ELF-1 (cell line): ENCODE measurements at regions not wholly inside any gene's neighbourhood (a gene's known extent, or its start where the extent isn't known, plus 50 kb on each side); places are given as distances from the start of the nearest gene placed in this dataset.
"Not testable (repeated sequence)": the region's sequence is repeated elsewhere in the genome, so short reads cannot be mapped to it uniquely, and the experiment has no call there.

ENCODE experiments used
- DNase-seq: peaks from one replicate; pipeline ENCODE4 v3.0.0-alpha.2; 2016; ENCODE audit warnings: low read depth, low spot score

DNA sequence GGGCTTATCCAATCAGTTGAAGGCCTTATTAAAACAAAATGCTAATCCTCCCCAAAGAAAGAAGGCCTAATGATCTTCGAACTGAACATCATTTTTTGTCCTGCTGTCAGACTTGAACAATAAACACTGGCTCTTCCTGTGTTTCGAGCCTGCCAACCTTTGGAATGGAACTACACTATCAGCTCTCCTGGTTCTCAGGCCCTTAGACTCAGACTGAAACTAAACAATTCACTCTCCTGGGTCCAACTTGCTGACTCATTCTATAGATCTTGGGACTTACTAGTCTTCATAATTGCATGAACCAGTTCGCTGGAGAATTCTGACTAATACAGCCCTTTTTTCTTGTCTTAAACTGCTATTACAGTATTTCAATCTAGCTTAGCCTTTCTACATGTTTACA, 235.2 kb downstream of the LNPK start:
- DNase-seq, result no peak

DNA sequence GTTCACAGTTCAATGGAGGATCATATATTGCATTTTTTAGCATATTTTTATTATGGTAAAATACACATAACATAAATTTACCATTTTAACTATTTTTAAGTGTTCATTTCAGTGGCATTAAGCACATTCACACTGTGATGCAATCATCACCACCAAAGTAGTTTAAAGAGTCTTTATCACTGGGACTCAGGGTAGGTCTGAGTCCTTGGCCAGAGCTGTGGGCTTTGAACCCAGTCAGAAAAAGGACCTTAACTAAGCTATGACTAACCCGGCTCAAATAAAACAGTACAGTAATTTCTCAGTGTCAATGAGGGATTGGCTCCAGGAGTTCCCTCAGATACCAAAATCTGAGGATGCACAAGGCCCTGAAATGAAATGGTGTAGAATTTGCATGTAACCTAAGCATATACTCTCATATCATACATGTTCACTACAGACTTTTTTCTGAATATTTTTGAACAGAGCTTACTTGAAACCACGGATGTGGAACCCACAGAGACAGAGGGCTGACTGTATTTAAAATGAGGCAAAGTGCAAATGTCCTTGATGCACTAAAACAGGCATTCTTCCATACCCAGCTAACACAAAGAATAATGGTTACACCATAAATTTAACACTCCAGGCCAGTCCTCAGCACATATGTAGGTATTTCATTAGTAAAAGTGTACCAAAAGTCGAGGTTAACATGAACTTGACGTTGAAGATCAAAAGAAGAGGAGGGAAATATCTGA, 246.2 kb downstream of the LNPK start:
- DNase-seq, result no peak

DNA sequence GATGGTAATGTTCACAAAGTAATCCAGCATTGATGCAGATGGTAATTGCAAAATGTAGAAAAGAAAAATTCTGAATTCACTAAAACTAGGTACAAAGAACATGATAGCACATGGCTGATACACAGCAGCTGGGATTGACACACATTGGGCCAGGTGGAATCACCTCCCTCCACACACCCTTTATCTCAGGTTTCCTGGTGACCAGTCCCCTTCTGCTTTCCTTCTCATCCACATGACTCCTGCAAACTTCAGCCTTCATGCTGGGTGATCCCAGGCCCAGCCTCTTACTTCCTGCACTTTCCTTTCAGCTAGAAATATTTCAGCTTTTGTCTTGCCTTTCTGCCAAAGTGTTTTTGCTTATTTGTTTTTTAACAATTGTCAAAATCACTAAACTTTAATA, 246.9 kb downstream of the LNPK start:
- DNase-seq, result no peak

DNA sequence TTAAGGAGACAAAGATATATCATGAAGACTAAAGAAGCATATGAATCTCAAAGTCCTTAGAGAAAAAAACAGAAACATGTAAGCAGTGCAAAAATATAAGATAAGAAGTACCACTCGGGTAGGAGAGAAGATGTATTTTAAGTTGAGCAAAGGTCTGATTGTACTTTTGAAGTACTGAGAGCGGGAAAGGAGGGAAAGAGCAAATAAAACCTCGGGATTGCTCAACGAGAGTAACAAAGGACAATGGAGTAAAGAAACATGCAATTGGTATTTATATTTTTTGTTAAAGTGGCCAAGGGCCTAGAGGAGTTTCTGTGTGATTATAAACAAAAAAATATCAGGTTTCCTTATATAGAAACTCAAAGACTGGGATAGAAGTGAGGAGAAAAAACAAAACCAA, 251.9 kb downstream of the LNPK start:
- DNase-seq, result no peak

DNA sequence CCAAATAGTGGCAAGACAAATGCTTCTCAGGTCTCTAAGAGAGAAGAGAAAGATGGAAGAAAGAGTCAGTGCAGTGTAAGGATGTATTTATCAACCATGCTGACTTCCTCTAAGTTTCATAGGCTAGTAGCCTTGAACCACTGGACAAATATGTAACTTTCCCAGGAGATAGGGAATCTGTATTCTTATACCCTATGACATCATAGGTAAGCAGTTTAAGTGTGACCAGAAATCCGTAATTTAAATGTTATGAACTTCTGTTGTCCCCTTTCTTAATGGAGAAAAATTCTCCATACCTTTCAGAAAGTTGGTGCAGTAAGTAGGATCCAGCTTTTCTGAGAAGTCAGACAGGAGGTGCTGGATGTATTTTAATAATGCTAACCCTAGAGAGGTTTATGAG, 256.2 kb downstream of the LNPK start:
- no peak for DNase-seq

DNA sequence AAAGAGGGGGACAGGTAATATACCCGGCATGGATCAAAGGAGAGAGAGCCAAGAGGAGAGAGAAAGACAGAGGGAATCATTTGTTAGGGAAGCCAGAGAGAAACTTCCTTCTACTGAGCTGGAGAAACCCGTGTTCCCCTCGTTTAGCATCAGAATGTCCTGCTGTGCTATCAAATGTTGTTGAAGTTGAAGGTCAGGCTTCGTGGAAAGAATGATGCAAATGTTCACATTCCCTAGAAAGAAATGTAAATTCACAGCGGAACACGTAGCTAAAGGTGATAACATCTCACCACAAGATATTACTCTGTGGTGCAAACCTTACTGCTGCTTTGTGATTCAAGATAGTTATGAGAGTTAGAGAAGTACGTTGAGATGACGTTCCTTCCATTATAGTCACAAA, 258.1 kb downstream of the LNPK start:
- no peak for DNase-seq

DNA sequence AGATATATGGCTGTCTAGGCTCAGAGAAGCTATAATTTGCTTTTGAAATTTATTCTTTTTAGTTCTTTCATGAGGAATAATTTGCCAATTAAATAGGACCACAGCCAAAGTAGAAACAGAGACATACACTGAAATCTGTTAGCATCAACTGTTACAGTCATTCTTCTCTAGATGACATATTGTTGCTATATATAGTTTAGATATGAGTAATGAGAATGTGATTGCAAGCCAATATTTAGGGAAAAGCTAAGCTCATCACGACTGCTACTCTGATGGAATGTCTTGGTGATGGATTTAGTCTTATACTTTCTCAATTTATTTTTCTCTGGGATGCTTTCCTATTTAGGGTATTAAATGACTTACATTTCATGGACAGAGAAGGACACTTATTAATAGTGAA, 259.1 kb downstream of the LNPK start:
- no peak for DNase-seq

DNA sequence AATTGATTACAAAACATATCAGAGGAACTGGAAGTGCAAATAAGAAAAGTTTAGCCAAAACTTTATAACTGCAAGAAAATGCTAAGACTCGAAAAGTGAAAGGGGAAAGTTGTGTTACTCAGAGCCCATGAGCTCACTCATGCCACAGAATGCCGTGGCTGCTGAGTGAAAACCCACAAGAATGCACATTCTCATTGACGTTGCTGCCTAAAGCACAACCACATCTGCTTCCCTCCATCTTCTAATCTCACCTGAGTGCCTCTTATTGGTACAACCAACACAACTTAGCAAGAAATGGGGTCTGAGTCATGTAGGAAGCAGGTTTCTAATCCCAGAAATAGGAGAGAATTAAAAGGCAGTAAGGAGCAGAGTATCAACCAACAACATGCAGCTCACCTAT, 259.7 kb downstream of the LNPK start:
- DNase-seq, result no peak

DNA sequence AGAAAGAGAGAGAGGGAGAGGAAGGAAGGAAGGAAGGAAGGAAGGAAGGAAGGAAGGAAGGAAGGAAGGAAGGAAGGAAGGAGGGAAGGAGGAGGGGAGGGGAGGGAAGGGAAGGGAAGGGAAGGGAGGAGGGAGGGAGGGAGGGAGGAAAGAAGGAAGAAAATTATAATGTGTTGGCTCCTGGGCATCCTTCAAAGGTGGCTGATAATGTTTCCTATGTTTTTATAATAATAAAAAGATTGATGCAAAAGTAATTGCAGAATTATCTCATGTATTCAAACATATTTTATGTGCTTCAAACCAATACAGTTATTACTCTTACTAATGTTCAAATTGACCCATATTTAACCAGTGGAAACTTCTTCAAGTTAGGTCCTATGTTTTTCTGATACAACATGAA, 260.9 kb downstream of the LNPK start:
- DNase-seq, result no peak

DNA sequence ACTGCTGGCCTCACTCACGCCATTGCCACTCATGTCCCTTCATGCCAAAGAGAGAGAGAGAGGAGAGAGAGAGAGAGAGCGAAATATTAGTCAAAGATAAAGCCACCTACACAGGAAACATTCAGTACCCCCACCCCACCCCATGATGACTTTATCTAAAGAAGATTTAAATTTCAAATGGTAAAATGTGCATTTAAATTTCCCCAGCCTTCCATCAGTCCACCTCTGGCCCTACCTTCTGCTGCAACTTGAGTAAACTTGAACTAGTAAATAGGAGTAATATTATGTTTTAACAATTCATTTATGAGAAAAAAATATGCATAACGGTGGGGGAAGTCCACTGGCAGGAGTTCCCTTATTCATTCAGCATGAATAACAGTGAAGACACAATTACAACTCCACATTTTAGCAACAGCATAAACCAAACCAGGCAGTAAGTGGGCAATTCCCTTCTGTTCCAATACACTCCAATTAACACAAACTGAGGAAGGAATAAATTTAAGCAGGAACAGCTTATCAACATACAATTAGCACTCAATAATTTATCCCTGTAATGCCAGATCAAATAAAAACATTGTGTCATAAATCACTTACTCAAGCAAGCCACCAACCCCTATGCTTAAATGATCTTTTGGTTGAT, 264.2 kb downstream of the LNPK start:
- DNase-seq, result no peak

DNA sequence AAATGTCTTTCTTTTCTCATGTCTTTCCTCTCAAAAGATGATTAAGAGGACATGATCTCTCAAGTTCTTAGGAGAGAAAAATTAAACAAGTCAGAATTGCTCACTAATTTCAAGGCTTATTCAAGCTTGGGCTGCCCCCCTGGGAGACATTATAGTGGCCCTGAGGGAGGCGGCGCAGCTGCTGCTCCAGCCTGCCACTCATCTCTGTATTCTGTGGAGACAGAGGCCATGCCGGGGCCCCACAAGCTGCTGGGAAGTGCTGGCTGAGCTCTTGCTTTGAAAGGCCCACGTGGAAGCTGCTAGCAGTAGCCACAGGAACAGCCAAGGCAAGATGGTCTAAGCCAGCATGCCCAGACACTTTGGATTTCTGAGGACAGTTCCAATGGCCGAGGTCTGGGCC, 267.4 kb downstream of the LNPK start:
- no peak for DNase-seq

DNA sequence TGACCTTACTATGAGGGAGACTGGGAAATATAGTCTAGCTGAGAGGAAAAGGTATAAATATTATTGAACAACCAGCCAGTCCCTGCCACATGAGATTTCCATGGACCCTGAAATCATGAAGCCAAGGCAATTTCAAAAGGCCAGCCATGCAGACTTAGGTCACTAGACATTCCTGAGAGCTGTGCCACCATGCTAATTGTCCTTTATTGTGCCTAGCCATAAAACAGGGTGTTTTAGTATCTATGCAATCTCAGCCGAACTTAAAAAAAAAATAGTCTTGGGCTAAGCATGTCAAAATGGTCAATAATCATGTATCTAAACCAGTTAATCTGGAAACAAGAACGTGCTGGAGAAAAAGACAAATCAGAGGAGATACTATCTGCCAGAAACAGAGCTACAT, 269.5 kb downstream of the LNPK start:
- no peak for DNase-seq

DNA sequence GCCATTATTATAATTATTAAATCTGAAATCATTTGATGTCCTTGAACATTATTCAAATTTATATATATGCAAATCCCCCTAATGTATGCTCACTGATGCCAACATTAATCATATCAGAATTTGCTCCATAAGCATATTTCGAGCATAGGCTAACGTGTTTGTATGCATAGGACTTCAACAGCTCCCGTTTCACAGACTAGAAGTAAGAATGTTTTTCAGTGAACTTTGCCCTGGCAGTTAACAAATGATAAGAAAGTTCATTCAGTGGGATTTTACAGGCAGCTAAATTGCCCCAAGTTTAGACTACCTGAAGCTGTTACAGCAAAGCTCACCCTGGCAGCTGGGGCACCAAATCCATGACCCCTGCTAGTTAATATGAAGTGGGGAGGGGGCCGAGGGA, 272.0 kb downstream of the LNPK start:
- DNase-seq, result no peak

DNA sequence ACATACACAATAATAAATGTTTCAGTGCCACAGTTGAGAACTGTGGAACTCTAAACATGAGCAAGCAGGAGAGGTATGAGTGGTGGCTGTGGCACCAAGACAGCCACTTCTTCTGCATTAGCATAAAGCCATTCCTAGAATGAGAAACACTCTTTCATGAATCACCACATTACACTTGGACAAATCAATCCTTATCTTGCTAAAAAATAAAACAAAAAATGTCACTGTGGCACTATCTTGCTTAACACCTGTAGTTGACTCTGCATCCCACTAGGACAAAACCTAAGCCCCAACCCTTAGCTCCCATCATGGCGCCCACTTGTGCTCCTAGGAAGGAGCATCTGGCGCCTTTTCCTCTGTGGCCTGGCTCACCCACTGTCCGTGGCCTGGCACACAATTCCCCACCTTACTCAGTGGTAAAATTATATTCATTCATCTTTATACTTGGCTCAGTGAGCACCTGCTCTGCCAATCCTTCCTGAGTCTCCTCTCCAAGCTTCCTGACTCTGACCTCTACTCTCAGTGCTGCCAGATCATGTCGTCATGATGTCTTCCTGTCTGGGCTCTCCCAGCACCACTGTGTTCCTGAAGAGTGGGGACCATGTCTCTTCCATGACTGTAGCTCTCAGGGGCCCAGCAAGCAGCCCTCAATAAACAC, 272.9 kb downstream of the LNPK start:
- no peak for DNase-seq

DNA sequence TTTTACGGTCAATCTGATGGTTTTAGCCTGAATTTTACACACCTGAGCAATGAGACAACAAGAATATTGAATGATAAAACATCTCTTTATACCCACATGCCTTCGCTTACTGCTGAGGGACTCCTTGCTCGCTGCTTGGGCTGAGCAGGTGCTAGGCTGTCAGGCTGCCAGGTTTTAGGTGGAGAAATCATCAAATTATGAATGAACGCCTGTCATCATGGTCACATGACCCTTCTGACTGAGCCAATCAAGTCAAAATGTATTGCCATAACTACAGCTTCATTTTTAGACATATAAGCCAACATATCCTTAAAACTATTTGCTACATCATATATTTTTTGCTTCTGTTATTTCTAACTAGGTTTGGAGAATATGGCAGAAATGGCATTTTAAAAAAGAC, 274.0 kb downstream of the LNPK start:
- no peak for DNase-seq

DNA sequence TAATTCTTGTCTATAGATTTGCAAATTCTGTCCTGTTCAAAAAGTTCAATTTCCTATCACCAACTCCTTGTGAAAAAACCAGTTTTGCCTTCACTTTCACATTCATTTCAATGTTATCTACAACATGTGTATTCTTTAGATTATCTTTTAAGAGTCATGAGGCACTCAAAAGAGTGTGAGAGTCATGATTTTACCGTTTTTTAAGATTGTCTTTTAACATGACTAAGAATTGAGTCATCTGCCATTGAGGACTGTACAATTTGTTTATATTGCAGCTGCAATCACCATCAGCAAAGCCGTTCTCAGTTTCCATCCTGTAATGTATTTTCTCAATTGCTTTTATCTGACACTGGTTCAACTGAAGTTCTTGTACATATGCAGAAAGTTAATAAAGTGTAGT, 275.8 kb downstream of the LNPK start:
- no peak for DNase-seq

DNA sequence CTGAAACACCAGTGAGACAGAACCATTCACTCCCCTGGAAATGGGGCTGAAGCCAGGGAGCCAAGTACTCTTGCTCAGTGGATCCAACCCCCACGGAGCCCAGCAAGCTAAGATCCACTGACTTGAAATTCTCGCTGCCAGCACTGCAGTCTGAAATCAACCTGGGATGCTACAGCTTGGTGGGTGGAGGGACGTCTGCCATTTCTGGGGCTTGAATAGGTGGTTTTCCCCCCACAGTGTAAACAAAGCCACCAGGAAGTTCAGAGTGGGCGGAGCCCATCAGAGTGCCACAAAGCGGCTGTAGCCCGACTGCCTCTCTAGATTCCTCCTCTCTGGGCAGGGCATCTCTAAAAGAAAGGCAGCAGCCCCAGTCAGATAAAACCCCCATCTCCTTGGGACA, 292.8 kb downstream of the LNPK start:
- no peak for DNase-seq

DNA sequence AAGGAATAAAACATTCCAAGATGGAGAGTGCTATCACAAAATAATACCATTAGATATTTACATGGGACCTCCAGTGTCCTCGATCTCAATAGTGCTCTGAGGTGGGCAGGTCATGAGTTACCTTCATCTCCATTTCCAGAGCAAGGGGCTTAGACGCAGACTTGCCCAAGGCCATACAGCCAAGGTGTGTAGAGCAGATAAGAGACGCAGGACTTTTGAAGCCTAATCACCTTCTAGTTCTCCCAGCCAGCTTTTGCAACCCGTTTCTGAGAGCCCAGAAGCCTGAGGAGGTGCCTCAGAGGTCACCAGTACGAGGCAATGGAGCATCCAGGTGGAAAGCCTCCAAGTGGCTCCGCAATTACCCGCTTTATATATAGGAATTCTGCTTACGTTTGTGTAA, 294.7 kb downstream of the LNPK start:
- no peak for DNase-seq

DNA sequence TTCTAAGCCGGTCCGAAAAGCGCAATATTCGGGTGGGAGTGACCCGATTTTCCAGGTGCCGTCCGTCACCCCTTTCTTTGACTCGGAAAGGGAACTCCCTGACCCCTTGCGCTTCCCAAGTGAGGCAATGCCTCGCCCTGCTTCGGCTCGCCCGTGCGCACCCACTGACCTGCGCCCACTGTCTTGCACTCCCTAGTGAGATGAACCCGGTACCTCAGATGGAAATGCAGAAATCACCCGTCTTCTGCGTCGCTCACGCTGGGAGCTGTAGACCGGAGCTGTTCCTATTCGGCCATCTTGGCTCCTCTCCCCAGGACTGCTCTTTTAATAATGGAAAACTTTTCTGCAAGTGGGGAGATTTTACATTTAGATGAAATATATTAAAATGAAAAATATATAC, 297.5 kb downstream of the LNPK start:
- not testable (repeated sequence) for DNase-seq

DNA sequence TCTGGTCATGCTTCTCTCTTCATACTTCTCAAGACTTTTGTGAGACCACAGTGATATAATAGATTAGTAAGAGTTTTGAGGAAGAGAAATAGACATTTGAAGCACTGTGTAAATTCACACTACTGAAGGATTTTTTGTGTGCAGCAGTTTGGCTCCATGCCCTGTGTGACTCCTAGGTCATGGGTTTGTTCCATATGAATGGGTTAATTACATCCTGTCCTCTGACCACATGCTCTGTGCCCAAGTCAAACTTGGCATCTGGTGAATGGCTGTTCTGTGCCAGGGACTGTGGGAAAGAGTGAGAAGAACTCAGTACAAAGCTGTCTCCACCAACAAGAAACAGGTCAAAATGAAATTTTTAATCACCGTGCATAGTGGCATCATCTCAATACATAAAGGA, 304.0 kb downstream of the LNPK start:
- no peak for DNase-seq

DNA sequence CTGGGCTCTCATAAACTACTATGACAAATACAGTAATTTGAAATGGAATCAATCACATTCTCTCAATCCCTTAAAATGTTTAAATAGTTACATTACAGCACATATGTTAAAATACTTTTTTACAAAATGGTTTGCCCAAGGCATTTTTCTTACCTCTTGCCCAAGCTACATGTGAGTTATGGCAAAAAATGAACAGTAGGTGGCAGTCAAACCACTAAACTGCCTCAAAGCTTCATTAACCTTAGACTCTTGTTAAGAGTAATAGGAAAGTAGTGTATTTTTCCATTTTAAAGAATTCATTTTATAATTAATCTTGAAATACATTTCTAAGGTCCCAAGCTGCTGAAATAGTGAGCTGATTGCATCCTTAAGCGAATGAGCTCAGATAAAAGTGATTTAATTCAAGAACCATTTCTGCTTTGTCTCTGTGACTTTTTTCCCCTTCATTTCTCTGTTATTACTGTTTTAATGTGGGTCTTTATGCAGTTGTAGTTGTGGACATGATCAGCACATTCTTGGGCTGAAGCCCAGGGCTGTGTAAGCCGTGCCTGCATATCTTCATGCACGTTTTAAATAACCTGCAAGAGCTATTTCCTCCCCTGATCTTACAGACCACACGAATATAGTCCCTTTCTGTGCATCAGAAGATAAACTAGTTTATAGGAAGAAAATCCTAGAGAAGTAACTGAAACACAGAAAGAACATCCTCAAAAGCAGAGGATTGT, 311.8 kb downstream of the LNPK start:
- DNase-seq, result peak; percentile 39

DNA sequence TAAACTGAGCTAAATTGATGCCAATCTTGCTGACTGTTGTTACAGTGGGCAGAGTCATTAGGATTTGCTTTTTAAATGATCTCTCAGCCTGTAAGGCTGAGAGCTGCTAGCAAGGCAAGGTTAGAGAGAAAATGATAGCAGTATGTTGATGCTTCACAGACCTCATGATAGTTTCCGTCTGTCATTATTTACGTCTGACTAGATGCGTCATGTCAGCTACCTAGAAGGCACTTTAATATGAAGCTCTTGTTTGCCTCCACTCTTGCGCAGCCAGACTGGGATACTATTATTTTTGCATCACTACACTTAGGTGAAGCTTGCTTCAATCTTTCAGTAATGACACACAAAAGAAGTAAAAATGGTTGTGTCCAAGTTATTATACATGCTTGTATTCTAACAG, 313.8 kb downstream of the LNPK start:
- DNase-seq, result no peak

DNA sequence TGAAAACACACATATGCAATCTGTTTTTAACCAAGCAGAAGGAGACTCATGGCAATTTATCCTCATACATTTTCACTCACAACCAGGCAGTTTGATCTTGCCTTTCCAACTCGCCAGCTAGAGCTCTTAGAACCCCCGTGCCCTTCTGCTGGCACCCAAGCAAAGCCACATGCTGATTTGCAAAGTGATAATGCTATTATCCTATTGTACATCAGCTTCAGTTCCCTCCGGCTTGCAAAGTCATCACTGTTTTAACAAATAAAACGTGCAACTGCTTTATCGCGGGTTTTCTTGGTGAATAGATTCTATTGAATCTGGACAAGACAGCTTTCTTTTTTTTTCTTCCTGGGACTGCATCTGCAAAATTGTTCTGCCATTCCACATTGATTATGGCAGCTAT, 314.6 kb downstream of the LNPK start:
- no peak for DNase-seq
